Skeletal muscle satellite cell (primary cell): ENCODE measurements at regions not wholly inside any gene's neighbourhood (a gene's known extent, or its start where the extent isn't known, plus 50 kb on each side); places are given as distances from the start of the nearest gene placed in this dataset.

Experiments
- H3K27me3 ChIP-seq: 2 replicates; pipeline ENCODE4 v1.7.0; 2013; ENCODE audit warnings: low read length; ENCODE audit not compliant: control insufficient read depth, insufficient read depth
- H3K36me3 ChIP-seq: 2 replicates; pipeline ENCODE4 v1.7.0; 2013; ENCODE audit warnings: mild to moderate bottlenecking, control low read depth, low read length; ENCODE audit not compliant: insufficient read depth
- H3K4me1 ChIP-seq: 2 replicates; pipeline ENCODE4 v1.7.0; 2013; ENCODE audit warnings: low read length; ENCODE audit not compliant: control insufficient read depth, insufficient read depth
- H3K4me2 ChIP-seq: 2 replicates; pipeline ENCODE4 v1.7.0; 2013; ENCODE audit warnings: mild to moderate bottlenecking, low read length
- H3K4me3 ChIP-seq: 2 replicates; pipeline ENCODE4 v1.7.0; 2013; ENCODE audit warnings: low read length
- H3K9ac ChIP-seq: 2 replicates; pipeline ENCODE4 v1.7.0; 2013; ENCODE audit warnings: mild to moderate bottlenecking, low read depth, low read length, moderate library complexity
- H3K9me3 ChIP-seq: replicated peaks from 2 replicates; pipeline ENCODE4 v1.7.0; 2013; ENCODE audit warnings: mild to moderate bottlenecking, control low read depth, low read length

DNA sequence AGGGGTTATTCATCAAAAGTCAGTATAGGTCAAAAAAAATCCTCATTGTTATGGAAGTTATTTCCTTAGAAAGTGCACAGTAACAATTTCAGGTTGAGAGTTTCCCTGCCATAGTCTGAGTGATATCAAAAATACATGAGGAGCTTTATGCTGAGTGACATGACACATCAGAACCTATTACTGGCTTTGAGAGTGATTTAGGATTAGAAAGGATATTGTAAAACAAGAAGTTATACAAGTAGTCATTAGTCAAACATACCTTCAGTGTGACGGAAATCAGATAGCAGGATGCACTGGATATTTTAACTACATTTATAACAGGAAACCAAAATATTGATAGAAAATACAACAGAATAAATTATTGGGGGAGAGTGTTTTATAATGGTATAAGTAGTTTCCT, 471.1 kb downstream of the VGLL3 start:
- no peaks in the 10 kb centered on the region for H3K27me3 ChIP-seq
- H3K4me2 ChIP-seq, result no peak overlapping the region
- H3K36me3 ChIP-seq, result no peaks in the 10 kb centered on the region
- H3K9ac ChIP-seq, result no peak overlapping the region
- no peaks in the 10 kb centered on the region for H3K4me1 ChIP-seq
- no peaks in the 10 kb centered on the region for H3K9me3 ChIP-seq
- H3K4me3 ChIP-seq, result no peak overlapping the region

DNA sequence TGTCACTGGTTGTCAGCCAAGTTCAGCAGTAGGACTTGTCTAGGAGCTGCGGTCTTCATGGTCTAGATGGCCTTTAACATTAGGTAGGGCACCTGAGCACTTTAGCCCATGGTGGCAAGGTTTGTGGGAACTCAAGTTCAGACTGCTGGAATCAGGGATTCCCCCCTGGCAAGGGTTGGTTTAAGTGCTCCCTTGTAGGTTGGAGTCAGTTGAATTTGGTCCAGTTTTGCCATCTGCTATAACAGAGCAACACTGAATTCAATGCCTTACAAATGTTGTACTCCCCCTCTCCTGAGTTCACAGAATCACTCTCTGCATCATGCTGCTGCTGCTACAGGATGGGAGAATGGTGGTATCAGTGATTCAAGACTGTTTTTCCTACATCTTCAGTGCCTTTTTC, 509.3 kb downstream of the VGLL3 start:
- H3K4me3 ChIP-seq, result no peak overlapping the region
- H3K36me3 ChIP-seq, result no peaks in the 10 kb centered on the region
- H3K9me3 ChIP-seq, result no peaks in the 10 kb centered on the region
- H3K4me2 ChIP-seq, result no peak overlapping the region
- no peak overlapping the region for H3K9ac ChIP-seq
- no peaks in the 10 kb centered on the region for H3K4me1 ChIP-seq
- H3K27me3 ChIP-seq, result no peaks in the 10 kb centered on the region

DNA sequence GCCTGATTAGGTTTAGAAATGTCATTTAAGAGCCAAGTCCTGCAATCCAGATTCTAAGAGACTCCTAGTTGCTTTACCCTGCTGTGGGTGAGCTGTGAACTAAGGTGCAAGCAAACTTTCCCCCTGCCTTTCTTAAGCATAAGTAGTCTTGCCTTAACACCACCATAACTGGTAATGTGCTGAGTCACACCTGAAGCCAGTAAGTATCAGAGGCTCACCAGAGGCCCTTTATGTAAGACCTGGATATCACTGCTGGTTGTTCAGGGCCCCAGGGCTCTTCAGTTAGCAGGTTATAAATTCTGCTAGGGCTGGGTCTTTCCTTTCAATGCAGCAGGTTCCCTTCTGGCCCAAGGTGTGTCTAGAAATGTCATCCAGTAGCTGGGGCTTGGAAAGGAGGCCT, 509.9 kb downstream of the VGLL3 start:
- no peak overlapping the region for H3K9ac ChIP-seq
- no peaks in the 10 kb centered on the region for H3K4me1 ChIP-seq
- H3K4me3 ChIP-seq, result no peak overlapping the region
- H3K36me3 ChIP-seq, result no peaks in the 10 kb centered on the region
- no peak overlapping the region for H3K4me2 ChIP-seq
- H3K27me3 ChIP-seq, result no peaks in the 10 kb centered on the region
- H3K9me3 ChIP-seq, result no peaks in the 10 kb centered on the region

DNA sequence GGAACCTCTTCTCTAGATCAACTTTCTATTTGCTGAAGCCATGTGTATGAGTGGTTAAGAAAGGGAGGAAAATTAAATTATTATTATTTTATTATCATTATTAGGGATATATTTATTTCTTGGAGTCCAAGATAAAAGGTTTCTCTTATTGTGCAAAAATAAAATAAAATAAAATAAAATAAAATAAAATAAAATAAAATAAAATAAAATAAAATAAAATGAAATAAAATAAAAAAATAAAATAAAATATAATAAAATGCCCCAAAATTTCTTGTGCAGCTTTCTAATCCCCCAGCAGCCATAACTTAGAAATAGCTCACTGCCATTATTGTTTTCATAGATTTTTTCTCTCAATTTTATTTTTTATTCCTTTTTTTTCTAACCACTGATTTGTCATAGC, 526.8 kb downstream of the VGLL3 start:
- H3K4me1 ChIP-seq, result no peaks in the 10 kb centered on the region
- H3K36me3 ChIP-seq, result no peaks in the 10 kb centered on the region
- H3K4me2 ChIP-seq, result no peak overlapping the region
- no peak overlapping the region for H3K4me3 ChIP-seq
- no peak overlapping the region for H3K9ac ChIP-seq
- no peaks in the 10 kb centered on the region for H3K9me3 ChIP-seq
- H3K27me3 ChIP-seq, result no peaks in the 10 kb centered on the region

DNA sequence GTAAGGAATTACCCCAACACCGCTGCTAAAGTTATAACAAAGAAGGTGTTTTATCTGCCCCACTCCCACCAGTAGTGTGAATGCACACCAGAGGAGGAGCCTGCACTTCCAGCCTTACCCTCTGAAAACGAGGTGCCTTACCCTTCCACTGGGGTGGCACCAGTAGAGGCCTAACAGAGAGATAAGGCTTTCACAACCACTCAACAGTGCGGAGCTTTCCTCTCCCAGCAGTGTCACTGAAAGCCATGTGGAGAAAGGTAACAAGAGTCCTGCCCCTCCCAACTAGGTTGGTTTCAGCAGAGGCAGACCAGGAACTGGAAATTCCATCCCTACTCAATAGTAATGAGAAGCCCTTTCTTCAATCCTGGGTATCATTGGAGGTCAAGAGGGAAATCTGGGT, 539.2 kb downstream of the VGLL3 start:
- H3K4me3 ChIP-seq, result no peak overlapping the region

DNA sequence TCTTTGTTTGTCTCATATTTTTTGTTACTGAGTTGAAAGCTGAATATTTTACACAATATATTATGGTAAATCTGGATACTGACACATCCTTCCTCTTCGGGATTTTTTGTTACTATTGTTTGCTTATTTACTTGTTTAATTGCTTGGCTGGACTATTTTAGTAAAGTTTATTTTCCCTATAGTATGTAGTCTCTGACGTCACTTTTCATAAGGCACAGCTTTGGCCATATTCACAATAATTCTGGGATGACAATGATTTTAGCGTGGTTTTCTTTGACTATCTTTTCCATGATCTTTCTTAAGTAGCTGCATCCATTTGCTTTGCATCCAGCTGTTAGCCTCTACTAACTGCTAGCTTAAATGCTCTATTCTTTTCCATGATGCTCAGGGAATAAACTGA, 552.4 kb downstream of the VGLL3 start:
- H3K9me3 ChIP-seq, result no peaks in the 10 kb centered on the region
- no peak overlapping the region for H3K4me2 ChIP-seq
- H3K9ac ChIP-seq, result no peak overlapping the region
- no peaks in the 10 kb centered on the region for H3K36me3 ChIP-seq
- no peaks in the 10 kb centered on the region for H3K27me3 ChIP-seq
- no peaks in the 10 kb centered on the region for H3K4me1 ChIP-seq
- H3K4me3 ChIP-seq, result no peak overlapping the region

More for the DNA sequence above, 539.2 kb downstream of the VGLL3 start:
- Histone ChIP-seq H3K36me3 (no peaks in the 10 kb centered on the region), H3K27me3 (no peaks in the 10 kb centered on the region), H3K4me1 (no peaks in the 10 kb centered on the region), H3K4me2 (no peak overlapping the region), H3K9me3 (no peaks in the 10 kb centered on the region), H3K9ac (no peak overlapping the region)

DNA sequence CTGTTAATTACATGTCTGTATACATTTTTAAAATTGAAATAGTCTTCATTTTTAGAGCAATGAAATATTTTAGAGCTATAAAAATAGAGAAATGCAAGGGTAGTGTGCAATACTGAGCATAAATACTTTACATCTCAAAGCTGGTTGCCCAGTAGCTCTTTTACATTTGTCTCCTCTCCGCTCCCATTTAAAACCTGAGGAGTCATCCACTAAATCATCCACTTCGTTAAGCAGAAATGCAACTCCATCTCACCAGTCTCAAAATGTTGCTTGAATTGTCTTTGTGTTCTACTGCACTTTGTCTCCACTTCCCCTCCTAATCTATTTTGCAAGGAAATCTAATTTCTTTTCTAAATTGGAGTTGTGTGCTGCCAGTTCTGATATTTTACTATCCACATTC, 563.6 kb downstream of the VGLL3 start:
- Histone ChIP-seq H3K4me3 (no peak overlapping the region), H3K4me1 (no peaks in the 10 kb centered on the region), H3K9me3 (no peaks in the 10 kb centered on the region), H3K27me3 (no peaks in the 10 kb centered on the region), H3K4me2 (no peak overlapping the region), H3K9ac (no peak overlapping the region), H3K36me3 (no peaks in the 10 kb centered on the region)

DNA sequence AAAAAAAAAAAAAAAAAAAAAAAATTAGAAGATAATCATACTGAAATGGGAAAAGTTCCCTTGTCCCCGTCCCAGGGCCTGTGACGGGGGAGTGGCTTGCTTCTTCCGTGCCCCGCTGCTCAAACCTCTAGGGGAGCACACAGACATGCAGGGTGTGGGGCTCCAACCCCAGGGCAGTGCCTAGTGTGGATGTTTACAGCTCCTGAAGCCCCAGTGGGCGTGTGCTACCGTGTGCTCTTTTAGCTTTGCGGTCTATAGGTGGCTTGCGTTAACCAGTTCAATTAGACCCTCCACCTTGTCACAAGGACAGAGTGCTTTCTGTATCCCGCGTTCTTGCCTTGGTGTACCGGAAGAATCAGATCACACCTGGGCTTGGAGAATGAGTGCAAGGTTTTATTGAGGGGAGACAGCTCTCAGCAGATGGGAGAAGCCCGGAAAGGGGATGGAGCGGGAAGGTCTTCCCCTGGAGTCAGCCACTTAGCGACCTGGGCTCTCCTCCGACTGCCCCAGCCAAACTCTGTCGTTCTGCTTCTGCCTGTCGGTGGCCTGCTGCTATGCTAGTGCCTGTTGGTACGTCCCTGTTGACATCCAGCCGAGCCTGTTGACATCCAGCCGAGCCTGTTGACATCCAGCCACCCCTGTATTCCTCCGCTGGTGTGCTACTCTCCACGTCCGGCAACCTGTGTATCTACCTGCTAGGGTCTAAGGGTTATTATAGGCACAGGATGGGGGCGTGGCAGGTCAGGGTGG, 569.8 kb downstream of the VGLL3 start:
- no peak overlapping the region for H3K4me3 ChIP-seq
- H3K4me1 ChIP-seq, result no peaks in the 10 kb centered on the region
- no peaks in the 10 kb centered on the region for H3K36me3 ChIP-seq
- no peak overlapping the region for H3K9ac ChIP-seq
- no peak overlapping the region for H3K4me2 ChIP-seq
- no peaks in the 10 kb centered on the region for H3K9me3 ChIP-seq
- no peaks in the 10 kb centered on the region for H3K27me3 ChIP-seq

DNA sequence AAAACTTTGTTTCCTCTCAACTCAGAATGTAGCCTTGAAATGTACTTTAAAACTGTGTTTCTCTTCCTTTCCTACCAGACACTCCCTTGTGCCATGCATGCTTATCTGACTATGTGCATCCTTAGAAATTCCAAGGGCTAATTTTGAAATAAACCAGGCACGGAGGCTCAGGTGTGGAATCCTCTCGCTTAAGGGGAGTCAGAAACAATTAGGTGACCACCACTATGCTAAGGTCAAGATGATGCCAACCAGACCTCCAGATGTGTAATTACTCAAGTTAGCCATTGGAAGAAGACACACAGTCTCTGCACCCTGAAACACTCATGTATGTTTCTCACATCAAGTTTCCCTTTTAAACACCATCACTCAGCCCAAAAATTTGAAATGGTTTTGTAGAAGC, 572.1 kb downstream of the VGLL3 start:
- no peak overlapping the region for H3K9ac ChIP-seq
- no peaks in the 10 kb centered on the region for H3K27me3 ChIP-seq
- no peak overlapping the region for H3K4me3 ChIP-seq
- H3K36me3 ChIP-seq, result no peaks in the 10 kb centered on the region
- H3K4me2 ChIP-seq, result no peak overlapping the region
- H3K4me1 ChIP-seq, result no peaks in the 10 kb centered on the region
- no peaks in the 10 kb centered on the region for H3K9me3 ChIP-seq

DNA sequence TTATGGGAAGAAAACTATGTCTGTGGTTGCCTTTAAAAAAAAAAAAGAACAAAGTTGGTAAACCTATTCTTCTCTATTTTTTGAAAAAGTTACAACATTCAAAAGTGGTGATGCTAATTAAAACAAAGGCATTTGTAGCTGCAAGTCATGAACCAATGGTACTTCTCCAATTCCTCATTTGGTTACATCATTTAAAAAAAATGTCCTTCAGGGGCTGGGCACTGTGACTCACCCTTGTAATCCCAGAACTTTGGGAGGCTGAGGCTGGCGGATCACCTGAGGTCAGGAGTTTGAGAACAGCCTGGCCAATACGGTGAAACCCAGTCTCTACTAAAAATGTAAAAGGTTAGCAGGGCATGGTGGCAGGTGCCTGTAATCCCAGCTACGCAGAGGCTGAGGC, 574.6 kb downstream of the VGLL3 start:
- Histone ChIP-seq H3K9me3 (no peaks in the 10 kb centered on the region), H3K4me1 (no peaks in the 10 kb centered on the region), H3K36me3 (no peaks in the 10 kb centered on the region), H3K4me2 (no peak overlapping the region), H3K4me3 (no peak overlapping the region), H3K27me3 (no peaks in the 10 kb centered on the region), H3K9ac (no peak overlapping the region)

DNA sequence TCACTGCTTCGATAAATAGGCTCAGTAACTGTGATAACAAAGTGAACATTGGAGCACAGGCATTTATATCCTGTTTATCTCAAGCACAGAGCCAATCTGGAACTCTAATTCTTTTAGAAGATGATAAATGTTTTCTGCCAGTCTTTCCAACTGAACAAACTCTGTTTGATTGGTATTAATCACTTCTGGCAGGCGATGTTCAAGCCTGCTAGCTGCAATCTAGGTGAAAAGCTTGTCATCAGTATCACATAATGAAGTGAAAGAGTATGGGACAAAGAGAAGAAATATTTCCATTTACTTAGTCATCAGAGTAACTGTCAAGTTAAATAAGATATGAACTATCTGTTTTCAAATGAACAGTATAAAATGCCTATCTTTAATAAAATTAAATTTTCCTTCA, 577.3 kb downstream of the VGLL3 start:
- Histone ChIP-seq H3K27me3 (no peaks in the 10 kb centered on the region), H3K9ac (no peak overlapping the region), H3K9me3 (no peaks in the 10 kb centered on the region), H3K4me1 (no peaks in the 10 kb centered on the region), H3K4me3 (no peak overlapping the region), H3K4me2 (no peak overlapping the region), H3K36me3 (no peaks in the 10 kb centered on the region)

DNA sequence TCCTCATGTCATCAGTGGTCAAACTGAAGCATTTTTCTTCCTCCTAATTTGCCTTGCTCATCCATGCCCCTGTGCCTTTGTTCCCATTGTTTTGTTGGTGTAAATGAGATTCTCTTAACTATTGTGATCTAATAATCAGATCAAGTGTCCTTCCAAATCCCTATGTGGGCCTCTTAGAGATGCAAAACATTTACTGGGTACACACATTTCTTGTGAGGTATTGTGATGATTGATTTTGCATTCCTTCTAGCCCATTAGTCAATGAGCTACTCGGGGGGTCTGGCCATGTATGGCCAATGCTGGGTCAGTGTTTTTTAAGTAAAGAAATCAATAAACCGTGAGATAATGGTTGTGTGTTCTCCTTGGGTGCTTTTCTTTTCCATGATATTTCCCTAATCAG, 580.4 kb downstream of the VGLL3 start:
- Histone ChIP-seq H3K9me3 (no peaks in the 10 kb centered on the region), H3K36me3 (no peaks in the 10 kb centered on the region), H3K27me3 (no peaks in the 10 kb centered on the region), H3K4me1 (no peaks in the 10 kb centered on the region), H3K4me2 (no peak overlapping the region), H3K9ac (no peak overlapping the region), H3K4me3 (no peak overlapping the region)
